ENCODE measurements at regions not wholly inside any gene's neighbourhood (a gene's known extent, or its start where the extent isn't known, plus 50 kb on each side); places are given as distances from the start of the nearest gene placed in this dataset.

- no peak for TF ChIP-seq REST (IDR thresholded peaks at IDR 0.05; ENCODE audit: insufficient read depth in 1 of 2, low read depth in 2 of 2, low read length in 2 of 2)
- TF ChIP-seq FOXP2 (optimal IDR thresholded peaks at IDR 0.05; ENCODE audit: borderline replicate concordance, extremely low read depth, extremely low read length, insufficient read depth), result no peak
- no peak for TF ChIP-seq POLR2AphosphoS5 (IDR thresholded peaks at IDR 0.05; ENCODE audit: low read depth, low read length)
- TF ChIP-seq TAF1 (IDR thresholded peaks at IDR 0.05; ENCODE audit: borderline replicate concordance, insufficient read depth, low read length), result no peak
- no peak for TF ChIP-seq SIN3A (IDR thresholded peaks at IDR 0.05; ENCODE audit: borderline replicate concordance, insufficient read depth, low read length)
These were observed 295.9 kb downstream of the GJA1 start for GRCh38 chr6:121731381-121731780.

- no peak for TF ChIP-seq TAF1 (IDR thresholded peaks at IDR 0.05; ENCODE audit: borderline replicate concordance, insufficient read depth, low read length)
- no peak for TF ChIP-seq FOXP2 (optimal IDR thresholded peaks at IDR 0.05; ENCODE audit: borderline replicate concordance, extremely low read depth, extremely low read length, insufficient read depth)
- no peak for TF ChIP-seq POLR2AphosphoS5 (IDR thresholded peaks at IDR 0.05; ENCODE audit: low read depth, low read length)
- TF ChIP-seq SIN3A (IDR thresholded peaks at IDR 0.05; ENCODE audit: borderline replicate concordance, insufficient read depth, low read length), result no peak
- no peak for TF ChIP-seq REST (IDR thresholded peaks at IDR 0.05; ENCODE audit: insufficient read depth in 1 of 2, low read depth in 2 of 2, low read length in 2 of 2)
These were observed 297.2 kb downstream of the GJA1 start for GRCh38 chr6:121732641-121733040.

GRCh38 chr6:121733234-121733633, 297.8 kb downstream of the GJA1 start:
- TF ChIP-seq SIN3A (IDR thresholded peaks at IDR 0.05; ENCODE audit: borderline replicate concordance, insufficient read depth, low read length) (no peak), REST (IDR thresholded peaks at IDR 0.05; ENCODE audit: insufficient read depth in 1 of 2, low read depth in 2 of 2, low read length in 2 of 2) (no peak), POLR2AphosphoS5 (IDR thresholded peaks at IDR 0.05; ENCODE audit: low read depth, low read length) (no peak), FOXP2 (optimal IDR thresholded peaks at IDR 0.05; ENCODE audit: borderline replicate concordance, extremely low read depth, extremely low read length, insufficient read depth) (no peak), TAF1 (IDR thresholded peaks at IDR 0.05; ENCODE audit: borderline replicate concordance, insufficient read depth, low read length) (no peak)

GRCh38 chr6:121743691-121744090, 308.2 kb downstream of the GJA1 start:
- TF ChIP-seq REST (IDR thresholded peaks at IDR 0.05; ENCODE audit: insufficient read depth in 1 of 2, low read depth in 2 of 2, low read length in 2 of 2) (no peak), FOXP2 (optimal IDR thresholded peaks at IDR 0.05; ENCODE audit: borderline replicate concordance, extremely low read depth, extremely low read length, insufficient read depth) (no peak), POLR2AphosphoS5 (IDR thresholded peaks at IDR 0.05; ENCODE audit: low read depth, low read length) (no peak), TAF1 (IDR thresholded peaks at IDR 0.05; ENCODE audit: borderline replicate concordance, insufficient read depth, low read length) (no peak), SIN3A (IDR thresholded peaks at IDR 0.05; ENCODE audit: borderline replicate concordance, insufficient read depth, low read length) (no peak)

GRCh38 chr6:121748376-121748775, 312.9 kb downstream of the GJA1 start:
- no peak for TF ChIP-seq REST (IDR thresholded peaks at IDR 0.05; ENCODE audit: insufficient read depth in 1 of 2, low read depth in 2 of 2, low read length in 2 of 2)
- no peak for TF ChIP-seq TAF1 (IDR thresholded peaks at IDR 0.05; ENCODE audit: borderline replicate concordance, insufficient read depth, low read length)
- no peak for TF ChIP-seq FOXP2 (optimal IDR thresholded peaks at IDR 0.05; ENCODE audit: borderline replicate concordance, extremely low read depth, extremely low read length, insufficient read depth)
- no peak for TF ChIP-seq SIN3A (IDR thresholded peaks at IDR 0.05; ENCODE audit: borderline replicate concordance, insufficient read depth, low read length)
- no peak for TF ChIP-seq POLR2AphosphoS5 (IDR thresholded peaks at IDR 0.05; ENCODE audit: low read depth, low read length)

Measured in PFSK-1 (cell line).